ENCODE measurements at regions not wholly inside any gene's neighbourhood (a gene's known extent, or its start where the extent isn't known, plus 50 kb on each side); places are given as distances from the start of the nearest gene placed in this dataset.

DNA sequence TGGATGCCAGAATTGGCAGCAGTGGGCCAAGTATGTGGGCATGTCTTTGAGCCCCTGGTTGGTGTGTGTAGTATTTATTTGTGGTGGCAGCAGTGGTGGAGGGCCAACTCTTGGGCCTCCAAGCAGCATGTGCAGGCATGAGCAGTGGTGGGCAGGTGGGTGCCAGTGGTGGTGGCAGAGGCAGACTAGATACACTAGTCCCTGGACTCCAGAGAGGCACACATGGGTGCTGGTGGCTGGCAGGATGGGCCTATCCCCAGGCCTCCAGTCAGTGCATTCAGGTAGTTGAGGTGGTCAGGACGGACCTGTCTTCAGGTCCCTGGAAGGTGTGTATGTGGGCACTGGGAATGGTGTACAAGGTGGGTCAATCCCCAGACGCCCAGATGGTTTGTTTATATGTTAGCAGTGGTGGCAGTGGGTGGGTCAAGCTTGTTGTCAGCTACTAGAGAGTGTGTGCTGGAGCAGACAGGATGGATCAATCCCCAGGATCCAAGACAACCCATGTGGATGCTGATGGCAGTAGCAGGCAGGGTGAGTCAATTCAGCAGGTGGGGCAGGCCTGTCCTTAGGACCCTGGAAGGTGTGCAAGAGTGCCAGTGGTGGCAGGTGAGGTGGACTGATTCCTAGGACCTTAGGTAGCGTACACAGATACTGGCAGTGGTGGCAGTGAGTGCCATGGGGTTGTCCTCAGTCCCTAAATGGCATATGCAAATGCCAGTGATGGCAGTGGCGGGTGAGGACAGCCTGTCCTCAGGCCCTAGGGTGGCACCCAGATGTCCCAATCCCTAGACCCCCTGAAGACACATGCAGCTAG is 294.3 kb downstream of the RPS24 start:
- no CpG with 5 or more reads among the region's 4 CpGs for WGBS (ENCODE audit: insufficient coverage, low coverage, low lambda C conversion rate, missing lambda C conversion rate)

DNA sequence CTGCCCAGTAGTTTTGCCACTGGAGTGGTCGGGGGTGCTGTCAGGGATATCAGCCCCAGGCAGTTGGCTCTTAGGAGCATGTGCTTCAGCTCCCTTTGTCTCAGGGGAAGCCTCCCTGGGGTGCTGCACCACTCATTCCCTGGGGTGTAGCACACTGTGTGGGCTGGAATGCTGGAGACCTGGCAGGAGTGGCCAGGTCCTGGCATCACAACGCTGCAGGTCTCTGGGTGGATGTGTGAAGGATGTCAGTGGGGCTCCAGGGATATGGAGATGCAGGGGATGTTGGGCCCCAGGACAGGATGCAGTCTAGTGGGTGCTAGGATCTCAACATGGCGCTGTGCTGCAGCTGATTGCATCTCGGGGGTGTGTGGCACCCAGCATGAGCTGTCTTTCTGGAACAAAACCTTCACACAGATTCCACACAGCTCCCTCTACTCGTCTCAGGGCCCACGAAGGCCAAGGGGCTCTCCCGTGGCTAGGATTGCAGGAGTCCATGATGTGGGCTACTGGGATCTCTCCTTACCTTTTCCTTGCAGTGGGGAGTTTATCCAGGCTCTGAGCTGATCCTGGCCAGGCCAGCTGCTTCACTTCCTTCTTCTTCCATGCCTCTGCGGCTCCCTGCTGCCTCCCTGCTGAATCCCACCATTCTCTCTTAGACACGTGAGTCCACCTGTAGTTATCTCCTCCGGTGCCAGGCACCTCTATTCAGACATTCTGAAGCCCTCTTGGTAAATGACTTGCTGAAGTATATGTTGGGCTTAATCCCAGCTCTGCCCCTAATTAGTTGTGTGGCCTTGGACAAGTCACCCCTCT is 295.1 kb downstream of the RPS24 start:
- H3K36me3 ChIP-seq, result no peaks in the 10 kb centered on the region

More for the DNA sequence above, 294.3 kb downstream of the RPS24 start:
- no peaks in the 10 kb centered on the region for H3K4me1 ChIP-seq
- no peak overlapping the region for H3K27ac ChIP-seq
- no peaks in the 10 kb centered on the region for H3K36me3 ChIP-seq
- ATAC-seq (no peak), DNase-seq (peak in 1 of 3 donors; percentile 19)
- TF ChIP-seq, protein P1, sequence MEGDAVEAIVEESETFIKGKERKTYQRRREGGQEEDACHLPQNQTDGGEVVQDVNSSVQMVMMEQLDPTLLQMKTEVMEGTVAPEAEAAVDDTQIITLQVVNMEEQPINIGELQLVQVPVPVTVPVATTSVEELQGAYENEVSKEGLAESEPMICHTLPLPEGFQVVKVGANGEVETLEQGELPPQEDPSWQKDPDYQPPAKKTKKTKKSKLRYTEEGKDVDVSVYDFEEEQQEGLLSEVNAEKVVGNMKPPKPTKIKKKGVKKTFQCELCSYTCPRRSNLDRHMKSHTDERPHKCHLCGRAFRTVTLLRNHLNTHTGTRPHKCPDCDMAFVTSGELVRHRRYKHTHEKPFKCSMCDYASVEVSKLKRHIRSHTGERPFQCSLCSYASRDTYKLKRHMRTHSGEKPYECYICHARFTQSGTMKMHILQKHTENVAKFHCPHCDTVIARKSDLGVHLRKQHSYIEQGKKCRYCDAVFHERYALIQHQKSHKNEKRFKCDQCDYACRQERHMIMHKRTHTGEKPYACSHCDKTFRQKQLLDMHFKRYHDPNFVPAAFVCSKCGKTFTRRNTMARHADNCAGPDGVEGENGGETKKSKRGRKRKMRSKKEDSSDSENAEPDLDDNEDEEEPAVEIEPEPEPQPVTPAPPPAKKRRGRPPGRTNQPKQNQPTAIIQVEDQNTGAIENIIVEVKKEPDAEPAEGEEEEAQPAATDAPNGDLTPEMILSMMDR (IDR thresholded peaks at IDR 0.05), result no peak
- TF ChIP-seq POLR2A (IDR thresholded peaks at IDR 0.05), result no peak
- intact Hi-C loops (cut with DNase I), result no loop called here
- H3K27me3 ChIP-seq, result no peaks in the 10 kb centered on the region
- peaks cover 0 to 12% (median 3%) of the 10 kb centered on the region in 4 donors for H3K9me3 ChIP-seq
- no peak overlapping the region for H3K4me3 ChIP-seq

DNA sequence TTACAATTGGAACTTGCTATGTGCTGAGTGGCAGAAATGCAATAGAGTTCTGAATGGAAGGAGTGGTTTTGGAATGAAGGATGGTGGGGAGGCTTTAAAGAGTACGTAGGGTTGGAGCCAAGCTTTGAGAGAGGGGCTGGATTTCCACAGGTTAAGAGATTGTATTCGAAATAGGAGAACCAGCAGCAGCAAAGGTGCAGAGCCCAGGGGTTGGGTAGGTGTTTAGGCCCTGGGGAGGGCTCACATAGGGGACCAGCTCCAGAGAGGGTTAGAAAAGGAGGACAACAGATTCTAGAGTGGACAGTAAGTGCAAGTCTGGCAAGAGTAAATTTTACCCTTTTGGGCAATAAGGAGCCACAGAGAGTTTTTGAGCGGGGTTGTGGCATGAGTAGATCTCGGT is 297.2 kb downstream of the RPS24 start:
- no peak for TF ChIP-seq POLR2A (IDR thresholded peaks at IDR 0.05)
- TF ChIP-seq, protein P1 (IDR thresholded peaks at IDR 0.05), result no peak
- H3K4me3 ChIP-seq, result no peak overlapping the region
- peaks cover 0 to 11% (median 3%) of the 10 kb centered on the region in 4 donors for H3K9me3 ChIP-seq
- peaks cover 0 to 10% (median 0%) of the 10 kb centered on the region in 4 donors for H3K4me1 ChIP-seq
- DNase-seq, result no peak
- ATAC-seq, result no peak
- no peak overlapping the region for H3K27ac ChIP-seq
- H3K27me3 ChIP-seq, result no peaks in the 10 kb centered on the region
- intact Hi-C loops (cut with DNase I), result no loop called here
- WGBS (ENCODE audit: insufficient coverage, low coverage, low lambda C conversion rate, missing lambda C conversion rate), result 91% methylated on average over 4 of the region's 4 CpGs
- no peaks in the 10 kb centered on the region for H3K36me3 ChIP-seq

More for the DNA sequence above, 295.1 kb downstream of the RPS24 start:
- H3K4me1 ChIP-seq, result no peaks in the 10 kb centered on the region
- WGBS (ENCODE audit: insufficient coverage, low coverage, low lambda C conversion rate, missing lambda C conversion rate), result 82% methylated on average over 3 of the region's 10 CpGs
- no peaks in the 10 kb centered on the region for H3K27me3 ChIP-seq
- DNase-seq (peak in 1 of 3 donors; percentile 29), ATAC-seq (no peak)
- intact Hi-C loops (cut with DNase I), result no loop called here
- H3K9me3 ChIP-seq, result peaks cover 0 to 12% (median 3%) of the 10 kb centered on the region in 4 donors
- H3K27ac ChIP-seq, result no peak overlapping the region
- TF ChIP-seq POLR2A (IDR thresholded peaks at IDR 0.05), result no peak
- TF ChIP-seq, protein P1 (IDR thresholded peaks at IDR 0.05), result no peak
- H3K4me3 ChIP-seq, result no peak overlapping the region

DNA sequence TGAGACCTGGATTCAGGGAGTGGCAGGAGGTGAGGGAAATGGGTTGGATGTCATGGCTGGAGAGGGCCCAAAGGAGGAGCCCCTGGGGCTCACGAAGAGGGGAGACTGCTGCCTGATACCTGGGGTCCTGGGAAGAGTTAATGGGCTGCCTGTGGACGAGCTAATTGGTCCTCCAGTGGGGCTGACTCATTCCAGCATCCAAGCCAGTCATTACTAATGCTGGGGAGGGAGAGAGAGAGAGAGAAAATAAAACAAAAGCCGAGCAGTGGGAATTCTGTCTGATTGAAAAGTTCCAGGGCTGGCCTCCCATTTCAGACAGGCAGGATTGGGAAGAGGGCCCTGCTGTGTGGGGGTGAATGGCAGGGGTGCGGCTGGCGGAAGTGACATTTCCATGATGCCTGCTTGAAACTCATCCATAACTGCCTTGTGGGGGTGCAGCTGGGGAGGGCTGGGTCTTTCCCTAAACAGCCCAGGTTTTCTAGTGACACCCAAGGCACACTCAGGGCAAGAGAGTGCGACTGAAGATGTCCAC is 297.8 kb downstream of the RPS24 start:
- H3K4me1 ChIP-seq, result peaks cover 0 to 12% (median 0%) of the 10 kb centered on the region in 4 donors
- H3K27ac ChIP-seq, result no peak overlapping the region
- no peaks in the 10 kb centered on the region for H3K27me3 ChIP-seq
- peak in 1 of 3 donors; percentile 18 for DNase-seq
- WGBS (ENCODE audit: insufficient coverage, low coverage, low lambda C conversion rate, missing lambda C conversion rate), result 81% methylated on average over 5 of the region's 6 CpGs
- ATAC-seq, result no peak
- H3K36me3 ChIP-seq, result no peaks in the 10 kb centered on the region
- TF ChIP-seq POLR2A (IDR thresholded peaks at IDR 0.05), result no peak
- TF ChIP-seq, protein P1 (IDR thresholded peaks at IDR 0.05), result no peak
- no peak overlapping the region for H3K4me3 ChIP-seq
- H3K9me3 ChIP-seq, result peaks cover 0 to 5% (median 2%) of the 10 kb centered on the region in 4 donors
- intact Hi-C loops (cut with DNase I), result no loop called here

Data from right lobe of liver (tissue), 6 donors.